ENCODE measurements at regions not wholly inside any gene's neighbourhood (a gene's known extent, or its start where the extent isn't known, plus 50 kb on each side); places are given as distances from the start of the nearest gene placed in this dataset.
"Not testable (repeated sequence)": the region's sequence is repeated elsewhere in the genome, so short reads cannot be mapped to it uniquely, and the experiment has no call there.

GRCh38 chr12:65740506-65740872, 83.8 kb upstream of the HMGA2 start:
- DNase-seq = no peak

- no peak for DNase-seq
These were observed 83.2 kb upstream of the HMGA2 start for GRCh38 chr12:65740873-65741600.

- no peak for DNase-seq
These were observed 82.6 kb upstream of the HMGA2 start for GRCh38 chr12:65741656-65742017.

- no peak for DNase-seq
These were observed 82.0 kb upstream of the HMGA2 start for GRCh38 chr12:65742018-65743010.

GRCh38 chr12:65744236-65744840, 79.9 kb upstream of the HMGA2 start:
- not testable (repeated sequence) for DNase-seq

- DNase-seq = no peak
These were observed 76.9 kb upstream of the HMGA2 start for GRCh38 chr12:65747338-65747737.

GRCh38 chr12:65748332-65748731, 76.0 kb upstream of the HMGA2 start:
- no peak for DNase-seq

GRCh38 chr12:65754290-65754689, 70.0 kb upstream of the HMGA2 start:
- no peak for DNase-seq

GRCh38 chr12:65754744-65755595, 69.3 kb upstream of the HMGA2 start:
- DNase-seq = no peak

GRCh38 chr12:65755596-65755978, 68.7 kb upstream of the HMGA2 start:
- DNase-seq = no peak

- DNase-seq = no peak
These were observed 68.0 kb upstream of the HMGA2 start for GRCh38 chr12:65756267-65756666.

GRCh38 chr12:65756956-65757511, 67.2 kb upstream of the HMGA2 start:
- DNase-seq = no peak

GRCh38 chr12:65758401-65758800, 65.9 kb upstream of the HMGA2 start:
- DNase-seq = no peak

GRCh38 chr12:65759735-65760134, 64.5 kb upstream of the HMGA2 start:
- DNase-seq = no peak

GRCh38 chr12:65761301-65761700, 63.0 kb upstream of the HMGA2 start:
- DNase-seq = no peak

GRCh38 chr12:65764325-65764724, 60.0 kb upstream of the HMGA2 start:
- DNase-seq = no peak

GRCh38 chr12:65765436-65765813, 58.9 kb upstream of the HMGA2 start:
- DNase-seq = no peak

- no peak for DNase-seq
These were observed 54.4 kb upstream of the HMGA2 start for GRCh38 chr12:65769880-65770279.
